EL (cell line): ENCODE measurements at regions not wholly inside any gene's neighbourhood (a gene's known extent, or its start where the extent isn't known, plus 50 kb on each side); places are given as distances from the start of the nearest gene placed in this dataset.

Source experiments
- DNase-seq: peaks from one replicate; pipeline ENCODE4 v3.0.0-alpha.2; 2016

DNA sequence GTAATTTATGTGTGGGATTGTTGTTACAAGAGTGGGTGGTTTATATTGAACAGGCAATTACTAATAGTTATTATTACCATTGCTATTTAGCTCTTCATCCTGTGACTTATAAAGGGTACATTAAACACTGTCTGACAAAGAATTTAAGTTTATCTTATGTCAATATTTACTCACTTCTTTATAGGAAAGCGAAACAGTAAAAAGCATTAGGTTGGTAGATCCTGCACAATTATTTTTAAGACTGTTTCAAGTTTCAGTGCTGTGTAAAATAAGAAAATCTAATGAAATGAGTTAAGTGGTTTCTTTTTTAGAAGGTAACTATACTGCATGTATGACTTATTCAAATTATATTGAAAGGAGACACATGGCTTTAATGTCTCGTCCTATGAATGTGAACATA, 135.8 kb upstream of the MAP3K7 start:
- no peak for DNase-seq

DNA sequence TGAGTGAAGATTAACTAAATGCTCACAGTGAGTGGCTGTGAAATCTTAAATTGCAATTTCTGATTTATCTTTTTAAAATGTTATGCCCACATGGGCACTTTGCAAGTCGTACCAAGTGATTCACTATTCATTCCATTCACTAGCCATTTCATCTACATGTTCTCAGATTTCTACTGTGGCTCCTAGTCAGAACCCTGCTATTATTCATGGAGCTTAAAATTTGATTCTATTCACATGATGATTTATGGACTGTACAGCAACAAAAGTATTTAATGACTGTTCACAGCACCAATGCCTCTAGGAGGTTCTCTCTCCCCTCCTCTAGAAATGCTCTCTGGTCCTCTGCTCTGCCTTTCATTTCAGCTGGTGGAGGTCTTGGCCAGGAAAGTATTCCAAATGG, 133.5 kb upstream of the MAP3K7 start:
- no peak for DNase-seq

- DNase-seq, result no peak
Observed at GRCh38 chr6:90719321-90720195, 132.7 kb upstream of the MAP3K7 start.

DNA sequence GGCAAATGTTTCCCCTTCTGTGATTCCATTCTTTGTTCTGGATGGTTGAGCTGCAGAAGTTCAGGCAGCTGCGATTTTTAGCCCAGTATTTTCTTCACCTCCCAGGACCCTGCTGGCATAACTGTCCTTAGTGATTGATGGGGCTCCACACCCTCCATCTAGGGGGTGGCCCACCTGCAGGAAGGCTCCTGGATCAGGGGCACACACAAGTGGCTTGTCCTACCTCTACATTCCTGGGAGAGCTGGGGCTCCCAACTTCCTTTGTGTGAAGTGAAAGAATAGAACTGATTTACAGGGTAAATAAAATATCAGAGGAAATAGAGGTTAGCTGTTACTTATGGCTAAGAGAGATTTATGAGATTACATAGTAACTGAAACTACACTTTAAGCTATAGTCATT, 129.5 kb upstream of the MAP3K7 start:
- no peak for DNase-seq

DNA sequence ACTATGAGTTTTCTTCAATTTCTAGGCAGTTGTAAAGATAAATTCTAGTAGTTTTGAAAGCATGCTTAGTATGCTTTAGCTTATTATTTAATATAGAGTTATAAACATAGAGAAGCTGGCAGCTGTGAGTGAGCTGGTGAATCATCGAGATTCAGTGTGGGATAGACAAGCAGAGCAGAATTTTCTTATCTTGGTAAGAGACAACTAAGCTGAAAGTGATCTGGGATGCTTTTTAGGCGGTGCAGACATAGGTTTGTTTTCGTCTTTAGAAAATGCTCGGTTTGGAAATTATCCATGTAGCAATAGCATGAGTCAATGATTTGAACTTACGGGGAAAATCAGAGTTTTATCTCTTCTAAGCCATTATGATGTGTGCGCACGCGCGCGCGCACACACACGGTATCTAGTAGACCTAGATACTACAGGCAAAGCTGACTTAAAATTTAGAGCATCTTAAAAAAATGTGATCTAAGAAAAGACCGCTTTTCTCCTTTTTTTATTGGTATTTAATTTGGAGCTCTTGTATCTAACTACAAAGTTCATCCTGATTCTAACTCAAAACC, 128.3 kb upstream of the MAP3K7 start:
- no peak for DNase-seq

GRCh38 chr6:90714319-90714718, 127.4 kb upstream of the MAP3K7 start:
- DNase-seq, result no peak

GRCh38 chr6:90712114-90712513, 125.2 kb upstream of the MAP3K7 start:
- DNase-seq, result no peak

DNA sequence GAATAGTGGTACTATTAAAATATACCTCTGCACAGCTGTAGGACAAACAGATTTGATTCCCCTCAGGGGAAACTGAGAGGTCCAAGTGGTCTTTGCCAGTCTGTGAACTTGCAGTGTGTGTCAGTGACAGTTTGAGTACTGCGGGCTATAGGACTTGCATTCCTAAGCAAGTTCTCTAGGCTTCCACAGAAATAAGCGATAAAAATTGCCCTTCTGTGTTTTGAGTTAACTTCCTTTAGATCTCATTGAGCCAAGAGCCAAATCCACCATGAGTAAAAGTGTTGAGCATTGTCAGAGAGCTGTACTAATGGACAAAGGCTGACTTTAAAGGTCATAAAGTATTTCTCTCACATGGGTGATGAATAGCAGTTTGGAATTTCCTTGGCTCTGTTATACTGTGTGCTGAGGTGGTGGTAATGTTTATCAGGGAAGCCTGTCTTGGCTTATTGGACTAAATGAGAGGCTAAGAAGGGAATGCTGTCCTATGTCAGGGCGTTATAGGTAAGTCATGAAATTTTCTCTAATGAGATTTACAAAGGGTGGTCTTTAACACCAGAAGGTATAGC, 122.6 kb upstream of the MAP3K7 start:
- DNase-seq, result no peak

- DNase-seq, result no peak
Observed at GRCh38 chr6:90708206-90708737, 121.4 kb upstream of the MAP3K7 start.

- no peak for DNase-seq
Observed at GRCh38 chr6:90707246-90707645, 120.4 kb upstream of the MAP3K7 start.

GRCh38 chr6:90703336-90703735, 116.5 kb upstream of the MAP3K7 start:
- DNase-seq, result no peak

DNA sequence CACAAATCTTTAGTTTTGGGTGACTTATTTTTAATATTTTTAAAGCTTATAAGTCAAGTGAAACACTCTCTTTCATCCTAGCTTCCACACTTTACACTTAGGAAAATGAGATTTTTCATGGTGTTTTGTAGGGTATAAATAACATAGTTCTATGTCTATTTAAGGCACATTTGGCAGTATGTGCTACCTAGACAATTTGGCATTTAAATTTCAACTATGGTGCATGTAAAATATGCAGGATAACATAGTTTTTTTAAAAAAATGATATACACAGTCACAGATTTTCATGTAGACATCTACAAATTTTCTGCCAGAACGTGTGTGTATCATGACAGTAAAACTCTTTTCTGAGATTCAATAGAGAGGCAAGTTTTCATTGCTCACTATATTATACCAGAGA, 115.1 kb upstream of the MAP3K7 start:
- DNase-seq, result no peak

DNA sequence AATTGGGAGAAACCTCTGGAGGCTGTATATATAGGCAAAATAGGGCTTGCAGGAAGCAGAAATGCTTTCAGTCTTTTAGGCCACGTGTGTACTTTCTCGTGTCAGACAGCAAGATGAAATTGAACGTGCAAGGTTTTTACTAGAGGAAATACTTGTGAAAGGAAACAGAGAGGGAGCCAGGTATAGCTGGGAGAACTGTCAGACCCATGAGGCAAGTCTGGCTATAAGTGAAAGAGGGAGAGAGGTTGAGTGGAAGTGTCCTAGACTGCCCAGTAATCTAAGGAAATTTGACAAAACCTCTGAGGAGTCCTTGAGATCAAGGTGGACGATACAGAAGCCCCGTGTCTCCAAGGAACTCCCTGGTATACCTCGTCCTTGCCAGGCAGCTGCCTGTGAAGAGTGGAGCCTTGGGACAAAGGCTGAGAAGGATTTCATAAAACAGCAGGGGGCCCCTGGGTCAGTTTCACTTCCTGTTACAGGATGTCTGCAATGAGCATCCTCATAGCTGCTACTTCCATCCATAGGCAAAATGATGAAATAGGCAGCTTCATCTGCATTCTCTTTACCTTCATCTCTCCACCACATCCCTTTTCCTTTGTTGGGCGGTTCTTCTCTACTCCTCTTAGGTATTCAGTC, 114.4 kb upstream of the MAP3K7 start:
- peak; percentile 30 for DNase-seq

DNA sequence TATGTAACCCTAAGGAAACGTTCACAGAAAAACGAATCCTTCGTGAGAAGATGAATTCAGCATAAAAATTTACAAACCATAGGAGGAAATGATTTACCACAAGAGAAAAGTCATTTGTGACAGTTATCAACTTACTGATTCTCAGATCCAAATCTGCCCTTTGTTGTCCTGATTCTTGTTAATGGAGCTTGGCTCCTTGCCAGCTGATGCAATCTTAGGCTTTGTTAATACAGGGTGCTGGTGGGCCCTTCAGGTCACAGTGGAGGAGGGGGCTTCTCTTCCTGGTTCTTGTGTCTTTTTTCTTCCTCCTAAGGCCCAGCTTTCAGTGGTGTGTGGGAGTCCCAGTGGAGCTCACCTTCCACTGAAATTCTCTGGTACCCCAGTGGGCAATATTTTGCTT, 108.4 kb upstream of the MAP3K7 start:
- no peak for DNase-seq

- no peak for DNase-seq
Observed at GRCh38 chr6:90694802-90695201, 107.9 kb upstream of the MAP3K7 start.

- no peak for DNase-seq
Observed at GRCh38 chr6:90691823-90692222, 105.0 kb upstream of the MAP3K7 start.

DNA sequence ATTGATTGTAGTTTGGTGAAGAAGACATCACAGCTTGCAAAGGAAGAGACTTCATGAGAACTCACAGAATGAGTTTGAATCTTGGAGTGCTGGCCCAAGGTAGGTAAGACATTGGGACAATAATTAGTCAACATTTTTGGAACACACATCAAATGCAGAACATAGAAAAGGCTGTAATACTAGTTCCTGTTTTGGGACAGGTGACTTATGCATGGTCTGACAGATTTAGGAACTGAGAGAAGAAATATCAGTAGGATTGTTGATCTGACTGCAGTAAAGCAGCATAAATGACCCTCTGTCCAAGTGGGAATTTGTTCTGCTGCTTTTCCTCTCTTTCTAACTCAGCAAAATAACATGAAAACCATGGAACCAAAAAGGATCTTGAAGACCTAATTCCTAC, 102.3 kb upstream of the MAP3K7 start:
- DNase-seq, result no peak

- DNase-seq, result no peak
Observed at GRCh38 chr6:90687775-90688380, 101.0 kb upstream of the MAP3K7 start.

DNA sequence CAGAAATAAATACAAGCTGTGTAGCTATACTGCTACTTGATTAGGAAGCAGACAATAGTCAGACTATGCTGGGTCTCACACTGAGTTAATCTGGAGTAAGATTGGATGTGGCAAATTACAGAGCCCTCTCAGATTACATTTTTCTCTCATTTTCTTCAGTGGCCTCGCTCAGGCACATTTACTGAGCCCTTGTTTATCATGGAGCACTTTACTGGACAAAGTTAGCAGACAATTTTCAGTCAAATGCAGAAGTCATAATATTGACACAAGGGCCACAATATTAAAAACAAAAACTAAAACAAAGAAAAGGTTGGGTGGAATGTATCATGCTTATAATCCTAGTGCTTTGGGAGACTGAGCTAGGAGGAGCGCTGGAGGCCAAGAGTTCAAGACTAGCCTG, 95.0 kb upstream of the MAP3K7 start:
- DNase-seq, result no peak

DNA sequence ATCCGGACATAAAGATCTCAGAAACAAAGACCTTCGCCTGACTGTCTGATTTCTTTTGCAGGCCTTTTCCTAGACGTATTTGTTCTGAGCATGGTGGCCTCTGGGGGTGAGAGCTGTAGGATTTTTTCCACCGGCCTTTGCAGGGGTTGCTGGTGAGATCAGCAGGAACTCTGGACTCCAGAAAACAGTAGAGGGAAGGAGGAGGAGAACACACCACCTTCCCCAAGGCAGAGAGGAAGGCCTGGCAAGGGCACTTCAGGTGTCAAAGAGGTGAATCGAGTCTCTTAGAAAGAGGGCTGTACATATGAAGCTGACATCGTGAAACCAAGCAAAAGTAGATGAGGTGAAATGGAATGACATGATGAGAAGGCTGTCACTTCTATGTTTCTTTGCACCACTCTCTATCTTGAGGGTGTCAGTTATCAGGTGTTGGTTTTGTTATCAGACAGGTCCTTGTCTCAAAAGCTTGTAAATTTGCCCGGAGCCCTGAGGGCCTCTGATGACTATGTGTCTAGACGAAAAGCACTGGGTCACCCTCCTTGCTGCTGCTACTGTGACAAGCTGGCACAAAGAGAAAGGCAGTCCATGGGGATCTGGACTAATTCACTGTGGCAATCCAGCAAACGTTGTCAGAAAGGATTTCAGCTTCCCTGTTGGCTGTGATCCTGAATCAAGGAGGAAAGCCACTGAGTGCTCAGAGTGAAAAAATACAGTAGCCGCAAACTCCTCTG, 91.3 kb upstream of the MAP3K7 start:
- no peak for DNase-seq

DNA sequence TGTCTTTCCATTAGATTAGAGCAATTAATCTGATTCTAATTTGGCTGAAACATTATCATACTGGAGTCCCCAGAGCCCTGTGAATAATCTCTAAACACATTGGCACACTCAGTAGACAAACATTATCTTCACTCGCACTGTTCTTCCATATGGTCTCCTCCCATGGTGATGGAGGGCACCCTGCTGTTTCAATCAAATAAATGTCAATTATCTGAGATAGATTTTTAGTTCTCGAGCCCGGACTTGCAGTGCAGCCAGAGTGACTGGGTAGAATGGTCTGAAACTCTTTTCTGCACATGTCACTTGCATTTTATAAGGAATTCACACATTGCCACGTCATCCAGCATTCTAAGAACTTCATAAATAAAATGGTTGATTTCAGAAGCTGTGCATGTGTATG, 90.6 kb upstream of the MAP3K7 start:
- no peak for DNase-seq

GRCh38 chr6:90676516-90677300, 89.8 kb upstream of the MAP3K7 start:
- no peak for DNase-seq
